Tibial nerve (tissue), 4 donors: ENCODE measurements at regions not wholly inside any gene's neighbourhood (a gene's known extent, or its start where the extent isn't known, plus 50 kb on each side); places are given as distances from the start of the nearest gene placed in this dataset.

Source experiments
- DNase-seq, 2 donors: peaks; one replicate each; pipeline ENCODE4 v3.0.0-alpha.2; 2019; ENCODE audit warnings: low spot score in 2 of 2
- H3K27ac ChIP-seq, 4 donors: fragments of 200-600 bp; sonication (generic) in 3 of 4; one replicate each; pipeline ENCODE4 v1.5.1; 2017 to 2019; ENCODE audit warnings: mild to moderate bottlenecking in 1 of 4
- H3K27me3 ChIP-seq, 2 donors: fragments of 200-600 bp; sonication (generic) in 1 of 2; one replicate each; pipeline versions ENCODE4 v1.5.1 to v1.6.0; 2017 to 2019
- H3K36me3 ChIP-seq, 3 donors: fragments of 200-600 bp; sonication (generic); one replicate each; pipeline ENCODE4 v1.5.1; 2018 to 2019
- H3K4me1 ChIP-seq, 4 donors: fragments of 200-600 bp; sonication (generic) in 3 of 4; one replicate each; pipeline ENCODE4 v1.5.1; 2017 to 2019
- H3K4me3 ChIP-seq, 4 donors: fragments of 200-600 bp; sonication (generic) in 3 of 4; one replicate each; pipeline ENCODE4 v1.5.1; 2017 to 2019; ENCODE audit warnings: mild to moderate bottlenecking in 1 of 4, moderate library complexity in 1 of 4
- H3K9me3 ChIP-seq, 4 donors: fragments of 200-600 bp; sonication (generic) in 3 of 4; one replicate each; pipeline ENCODE4 v1.5.1; 2017 to 2019
- CTCF ChIP-seq, 5 experiments: fragments of 200-600 bp in 3 of 5; fragments of 450-650 bp in 2 of 5; sonication (generic) in 3 of 5; IDR thresholded peaks; one replicate each; pipeline ENCODE4 v1.5.1; 2016 to 2019; ENCODE audit warnings: antibody characterized with exemption in 5 of 5, mild to moderate bottlenecking in 3 of 5, moderate library complexity in 2 of 5
- EP300 ChIP-seq, 2 donors: sonication (generic); formaldehyde crosslinking; IDR thresholded peaks; one replicate each; pipeline ENCODE4 v1.6.1; 2017; ENCODE audit warnings: antibody characterized with exemption in 2 of 2, mild to moderate bottlenecking in 1 of 2
- POLR2A ChIP-seq, 2 donors: fragments of 450-650 bp; IDR thresholded peaks; one replicate each; pipeline ENCODE4 v1.6.1; 2017; ENCODE audit warnings: antibody characterized with exemption in 2 of 2, mild to moderate bottlenecking in 2 of 2, moderate library complexity in 2 of 2
- WGBS, 2 donors: methylation state at CpG; one replicate each; pipeline ENCODE4 v1.1.5; 2018; 5-methylcytosine and 5-hydroxymethylcytosine counted together

DNA sequence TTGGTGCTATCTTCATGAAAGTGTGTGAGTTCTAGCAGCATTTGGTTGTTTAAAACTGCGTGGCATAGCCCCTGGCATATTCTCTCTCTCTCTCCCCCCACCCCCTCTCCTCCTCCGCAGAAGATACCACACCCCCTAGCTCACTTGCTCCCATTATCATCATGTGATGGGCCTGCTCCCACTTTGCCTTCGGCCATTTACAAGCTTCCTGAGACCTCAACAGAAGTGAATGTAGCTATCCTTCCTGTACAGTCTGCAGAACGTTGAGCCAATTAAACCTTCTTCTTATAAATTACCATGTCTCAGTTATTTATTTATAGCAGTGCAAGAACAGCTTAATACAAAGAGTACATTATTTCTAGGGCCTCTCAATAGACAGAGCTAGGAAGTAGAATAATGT is 1032.5 kb upstream of the CADM2 start:
- H3K4me1 ChIP-seq = no peaks in the 10 kb centered on the region

DNA sequence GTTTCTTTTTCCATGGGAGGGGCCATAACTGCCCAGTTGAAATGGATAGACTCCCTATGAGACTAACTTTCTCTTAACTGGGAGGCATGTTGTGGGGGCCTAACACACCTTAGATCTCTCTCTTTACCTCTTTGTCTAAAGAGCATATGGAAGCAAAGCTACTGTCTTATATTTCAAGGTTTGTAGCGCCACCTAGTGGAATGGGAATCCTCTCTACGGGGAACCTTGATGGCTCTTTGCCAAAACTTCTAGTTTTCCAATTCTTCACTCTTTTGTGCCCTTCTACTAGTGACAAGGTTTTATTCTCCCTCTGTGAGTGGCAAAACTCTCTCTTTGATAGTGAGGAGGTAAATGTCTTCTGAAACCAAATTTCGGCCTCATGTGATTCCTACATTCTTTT is 1030.4 kb upstream of the CADM2 start:
- H3K27me3 ChIP-seq = no peaks in the 10 kb centered on the region
- 70 to 71% methylated on average over 3 of the region's 3 CpGs for WGBS, 2 donors
- H3K36me3 ChIP-seq = no peaks in the 10 kb centered on the region
- TF ChIP-seq CTCF (IDR thresholded peaks at IDR 0.05) (no peak), EP300 (IDR thresholded peaks at IDR 0.05) (no peak), POLR2A (IDR thresholded peaks at IDR 0.05) (no peak)
- H3K4me3 ChIP-seq = no peak overlapping the region
- no peak overlapping the region for H3K27ac ChIP-seq
- DNase-seq = no peak
- no peaks in the 10 kb centered on the region for H3K4me1 ChIP-seq
- H3K9me3 ChIP-seq = peaks cover 0 to 41% (median 3%) of the 10 kb centered on the region in 4 donors

More for the DNA sequence above, 1032.5 kb upstream of the CADM2 start:
- no peaks in the 10 kb centered on the region for H3K27me3 ChIP-seq
- DNase-seq = no peak
- H3K27ac ChIP-seq = no peak overlapping the region
- no peak overlapping the region for H3K4me3 ChIP-seq
- no peak for TF ChIP-seq EP300 (IDR thresholded peaks at IDR 0.05)
- TF ChIP-seq CTCF (IDR thresholded peaks at IDR 0.05) = no peak
- no peak for TF ChIP-seq POLR2A (IDR thresholded peaks at IDR 0.05)
- 31 to 53% methylated on average over 4 of the region's 4 CpGs for WGBS, 2 donors
- peaks cover 0 to 41% (median 3%) of the 10 kb centered on the region in 4 donors for H3K9me3 ChIP-seq
- no peaks in the 10 kb centered on the region for H3K36me3 ChIP-seq

DNA sequence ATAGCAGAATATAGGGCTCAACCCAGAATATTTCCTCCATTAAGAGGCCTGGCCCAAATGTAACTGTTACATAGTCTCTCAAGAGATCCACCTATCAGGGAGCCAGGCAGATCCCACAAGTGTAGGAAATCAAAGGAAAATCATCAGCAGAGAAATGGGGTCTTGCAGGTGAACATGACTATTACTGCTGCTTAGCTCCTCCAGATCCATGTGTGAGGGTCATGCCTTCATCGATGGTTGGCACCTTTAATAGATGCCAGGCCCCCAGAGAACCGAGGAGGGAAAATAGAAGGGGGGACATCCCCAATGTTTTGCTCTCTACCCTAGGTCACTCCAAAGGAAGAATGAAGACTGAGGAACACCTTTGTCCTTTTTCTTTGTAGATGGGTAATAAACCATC is 1029.9 kb upstream of the CADM2 start:
- 85 to 92% methylated on average over 2 of the region's 2 CpGs for WGBS, 2 donors
- H3K36me3 ChIP-seq = no peaks in the 10 kb centered on the region
- no peak for TF ChIP-seq CTCF (IDR thresholded peaks at IDR 0.05)
- no peak for TF ChIP-seq EP300 (IDR thresholded peaks at IDR 0.05)
- no peak for TF ChIP-seq POLR2A (IDR thresholded peaks at IDR 0.05)
- no peak overlapping the region for H3K27ac ChIP-seq
- no peaks in the 10 kb centered on the region for H3K4me1 ChIP-seq
- H3K27me3 ChIP-seq = no peaks in the 10 kb centered on the region
- H3K4me3 ChIP-seq = no peak overlapping the region
- DNase-seq = no peak
- H3K9me3 ChIP-seq = peaks cover 0 to 41% (median 3%) of the 10 kb centered on the region in 4 donors

GRCh38 chr3:83934192-83935021 is 1024.4 kb upstream of the CADM2 start:
- no peaks in the 10 kb centered on the region for H3K27me3 ChIP-seq
- H3K36me3 ChIP-seq = no peaks in the 10 kb centered on the region
- WGBS, 2 donors = 73 to 74% methylated on average over 4 of the region's 4 CpGs
- no peak overlapping the region for H3K27ac ChIP-seq
- no peak overlapping the region for H3K4me3 ChIP-seq
- no peak for DNase-seq
- no peaks in the 10 kb centered on the region for H3K4me1 ChIP-seq
- H3K9me3 ChIP-seq = peaks cover 0 to 15% (median 3%) of the 10 kb centered on the region in 4 donors
- TF ChIP-seq EP300 (IDR thresholded peaks at IDR 0.05) = no peak
- TF ChIP-seq CTCF (IDR thresholded peaks at IDR 0.05) = no peak
- TF ChIP-seq POLR2A (IDR thresholded peaks at IDR 0.05) = no peak

DNA sequence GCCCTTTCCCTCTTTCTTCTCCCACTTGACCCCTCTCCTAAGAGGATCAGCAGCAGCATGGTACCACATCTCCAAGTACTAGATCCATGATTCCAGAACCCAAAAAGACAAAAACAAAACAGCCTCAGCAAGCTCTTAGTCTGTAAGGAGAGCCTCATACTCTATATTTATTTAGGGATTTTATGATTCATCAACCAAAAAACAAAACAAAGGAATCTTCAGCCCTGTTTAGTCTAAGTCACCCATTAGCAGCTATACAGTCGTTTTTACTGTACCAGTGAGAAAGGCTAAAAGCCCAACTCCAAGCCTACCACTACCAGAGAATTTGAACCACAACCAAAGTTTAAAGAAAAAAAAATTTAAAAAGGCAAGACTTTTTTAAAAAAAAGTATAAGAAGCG is 1020.3 kb upstream of the CADM2 start:
- Histone ChIP-seq H3K4me1 (no peaks in the 10 kb centered on the region), H3K4me3 (no peak overlapping the region), H3K27me3 (no peaks in the 10 kb centered on the region), H3K36me3 (no peaks in the 10 kb centered on the region), H3K27ac (no peak overlapping the region), H3K9me3 (peaks cover 0 to 8% (median 0%) of the 10 kb centered on the region in 4 donors)
- WGBS, 2 donors = 76% methylated on average over 2 of the region's 2 CpGs
- DNase-seq = no peak
- TF ChIP-seq POLR2A (IDR thresholded peaks at IDR 0.05) (no peak), CTCF (IDR thresholded peaks at IDR 0.05) (no peak), EP300 (IDR thresholded peaks at IDR 0.05) (no peak)
